GM21367 (cell line): ENCODE measurements at regions not wholly inside any gene's neighbourhood (a gene's known extent, or its start where the extent isn't known, plus 50 kb on each side); places are given as distances from the start of the nearest gene placed in this dataset.

Experiments used
- ATAC-seq: cut with Tn5 transposase; IDR thresholded peaks from one replicate; pipeline ENCODE4 v1.9.1; 2021; ENCODE audit not compliant: unreplicated experiment

DNA sequence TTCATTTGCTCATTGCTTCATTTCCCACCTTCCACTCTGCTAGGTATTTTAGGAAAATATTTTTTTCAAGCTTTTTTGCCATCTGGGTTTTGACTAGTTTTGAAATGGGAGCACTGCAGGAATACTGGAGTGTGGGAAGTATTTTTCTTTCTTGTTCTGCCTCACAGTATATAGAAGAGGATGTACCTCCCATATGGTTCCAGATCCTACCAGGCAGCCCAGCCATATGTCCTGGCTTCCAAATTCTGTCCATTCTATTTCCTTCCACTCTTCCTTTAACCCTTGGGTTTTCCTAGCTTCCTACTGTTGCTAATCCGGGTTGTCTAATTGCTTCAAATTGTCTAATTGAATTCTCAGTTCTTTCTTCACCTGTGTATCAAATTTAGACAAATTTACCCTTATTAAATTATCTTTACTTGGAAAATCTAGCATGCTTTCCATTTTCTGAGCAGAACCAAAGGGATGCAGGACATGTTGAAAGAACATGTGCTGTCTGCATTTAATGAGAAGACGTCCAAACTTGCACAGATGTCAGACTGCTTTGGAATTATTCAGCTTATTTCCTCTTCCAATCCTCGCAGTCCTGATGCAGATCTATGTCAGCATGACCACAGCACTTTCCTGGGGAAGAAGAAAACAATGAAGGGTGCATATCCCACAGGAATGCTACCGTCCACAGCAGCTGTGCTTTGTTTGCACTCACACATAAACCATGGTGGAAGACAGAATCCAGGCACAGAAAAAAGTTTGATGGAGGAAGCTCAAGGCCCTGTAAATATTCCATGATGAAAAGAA lies 1273.9 kb upstream of the MAP3K7 start:
- no peak for ATAC-seq

DNA sequence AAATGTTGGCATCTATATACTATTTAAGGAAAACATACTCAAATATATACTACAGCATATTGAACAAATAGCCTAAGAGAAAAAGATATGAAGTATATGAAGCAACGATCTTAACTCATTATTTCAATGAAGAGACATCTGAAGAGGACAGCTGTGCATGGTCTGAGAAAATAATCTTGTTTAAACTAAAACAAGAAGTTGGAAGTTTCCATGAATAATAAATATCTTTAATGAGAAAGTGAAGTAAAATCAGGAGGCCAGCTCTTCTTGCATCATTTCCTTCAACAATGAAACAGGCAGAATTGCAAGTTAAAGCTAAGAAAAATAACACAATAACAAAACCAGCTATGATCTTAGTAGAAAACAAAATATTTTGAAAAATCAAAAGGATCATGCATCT lies 1265.4 kb upstream of the MAP3K7 start:
- ATAC-seq, result no peak

DNA sequence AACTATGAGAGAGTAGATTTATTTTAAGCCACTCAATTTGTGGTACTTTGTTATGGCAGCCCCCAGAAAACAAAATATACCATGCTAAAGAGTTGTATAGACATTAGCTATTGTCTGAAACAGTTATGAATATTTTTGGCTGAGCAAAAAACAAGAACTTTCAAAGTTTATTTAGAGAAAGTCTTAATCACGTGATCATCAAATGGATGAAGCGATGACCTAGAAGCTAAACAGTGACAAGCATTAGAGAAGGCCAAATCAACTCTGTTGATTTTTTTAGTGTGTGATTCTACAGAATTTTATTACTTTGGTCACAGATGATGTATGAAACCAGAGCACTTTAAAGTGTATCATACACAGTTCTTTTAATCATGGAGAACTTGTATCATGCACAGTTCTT lies 1247.9 kb upstream of the MAP3K7 start:
- no peak for ATAC-seq

DNA sequence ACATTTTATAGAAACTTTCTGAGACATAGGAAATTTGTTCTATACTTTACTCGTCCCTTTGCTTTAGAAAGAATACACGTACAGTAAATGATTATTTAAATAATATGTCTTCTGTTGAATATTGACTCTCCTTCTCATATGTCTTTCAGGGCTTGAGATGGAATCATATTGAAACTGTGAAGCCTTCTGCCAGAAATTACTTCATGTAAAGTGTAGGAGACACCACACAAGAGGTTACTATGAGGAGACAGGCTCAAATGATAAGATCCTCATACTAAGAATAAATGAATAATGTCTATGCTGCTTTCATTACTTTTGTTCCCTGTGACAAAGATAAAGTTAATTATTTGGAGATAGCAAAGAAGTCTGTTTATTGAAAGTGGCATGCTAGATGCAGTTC lies 1240.3 kb upstream of the MAP3K7 start:
- ATAC-seq, result no peak

DNA sequence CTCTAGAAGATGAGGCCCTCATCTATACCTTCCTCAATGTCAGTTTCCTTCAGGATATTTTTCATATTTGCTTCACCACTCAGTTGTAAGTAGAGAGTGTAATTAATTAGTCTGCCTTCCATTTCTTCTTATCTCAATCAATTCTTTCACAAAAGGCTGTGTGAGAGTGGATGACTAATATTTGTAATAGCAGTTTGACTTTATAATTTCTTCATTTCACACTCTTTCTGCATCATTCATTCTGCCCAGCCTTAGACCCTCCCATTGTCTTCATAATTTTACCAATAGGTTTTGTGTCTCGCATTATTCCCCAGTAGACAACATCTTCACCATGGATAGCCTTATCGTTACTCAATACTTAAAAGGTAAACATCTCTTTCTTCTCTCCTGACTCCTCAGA lies 1239.3 kb upstream of the MAP3K7 start:
- ATAC-seq, result no peak

DNA sequence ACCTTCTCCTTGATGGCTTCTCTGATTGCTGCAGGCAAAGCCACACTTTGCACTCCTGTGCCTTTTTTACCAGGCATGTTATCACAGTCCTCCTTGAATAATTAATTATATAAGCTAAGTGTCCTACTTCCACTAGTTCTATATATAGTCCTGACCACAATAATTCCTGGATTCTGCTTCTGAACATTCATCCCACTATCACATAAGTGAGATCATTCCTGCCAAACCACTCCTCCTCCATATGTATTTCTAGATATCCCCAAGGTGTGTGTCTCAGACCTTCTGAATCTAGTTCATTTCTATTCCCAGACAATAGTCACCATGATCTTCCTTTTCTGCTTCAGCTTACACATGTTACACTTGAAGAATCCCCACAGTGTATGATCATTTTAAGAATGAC lies 1237.5 kb upstream of the MAP3K7 start:
- no peak for ATAC-seq

DNA sequence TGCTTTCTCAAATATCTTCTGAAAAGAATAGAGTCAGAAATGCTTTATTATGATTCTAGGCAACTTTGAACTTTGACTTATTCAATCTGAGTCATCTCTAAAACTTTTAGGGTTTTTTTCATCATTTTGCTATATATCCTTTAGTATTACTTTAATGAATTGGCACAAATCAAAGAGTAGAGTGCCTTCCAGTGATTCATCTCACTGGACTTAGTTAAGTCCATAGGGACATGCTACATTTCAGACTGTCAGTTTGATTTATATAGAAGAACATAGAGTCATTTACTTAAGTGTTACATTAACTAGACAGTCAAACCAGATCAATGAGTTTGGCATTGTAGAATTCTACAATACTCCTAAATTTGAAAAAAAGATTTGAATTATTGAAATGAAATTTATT lies 1235.7 kb upstream of the MAP3K7 start:
- ATAC-seq, result no peak

DNA sequence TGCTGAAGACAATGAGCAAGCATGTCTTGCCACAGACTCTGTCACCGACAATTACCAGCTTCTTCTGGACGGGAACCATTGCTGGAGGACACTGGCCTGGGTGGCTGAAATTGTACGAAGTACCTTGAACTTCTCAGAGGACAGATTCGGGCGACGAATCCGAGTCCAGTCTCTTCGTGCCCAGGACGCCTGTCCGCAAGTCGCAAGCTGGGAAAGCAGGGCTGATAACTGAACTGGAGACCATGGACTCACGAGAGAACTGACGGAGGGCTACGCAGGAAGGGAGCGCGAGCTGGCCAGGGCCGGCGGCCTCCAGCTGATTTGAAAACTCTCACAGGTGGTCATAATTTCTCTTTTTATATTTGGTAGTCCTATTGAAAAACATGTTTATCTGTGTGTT lies 1229.5 kb upstream of the MAP3K7 start:
- ATAC-seq, result no peak

DNA sequence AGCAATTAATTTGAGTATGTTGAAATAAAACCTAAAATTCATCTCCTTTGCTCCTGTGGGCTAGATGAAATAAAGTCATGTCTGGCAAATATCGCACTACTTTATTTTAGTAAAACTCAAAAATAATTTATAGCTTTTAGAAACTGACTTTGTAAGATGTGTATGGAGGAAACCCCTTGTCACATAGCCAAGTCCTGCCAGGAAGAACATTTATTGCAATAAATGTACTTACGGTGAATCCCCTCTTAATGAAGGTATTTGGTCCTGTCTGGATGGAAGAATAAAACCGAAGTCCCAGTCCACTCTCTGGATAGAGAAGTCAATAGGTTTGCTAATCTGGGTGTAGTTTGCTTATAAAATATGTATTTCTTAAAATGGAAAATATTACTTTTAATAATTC lies 1226.8 kb upstream of the MAP3K7 start:
- ATAC-seq, result no peak

DNA sequence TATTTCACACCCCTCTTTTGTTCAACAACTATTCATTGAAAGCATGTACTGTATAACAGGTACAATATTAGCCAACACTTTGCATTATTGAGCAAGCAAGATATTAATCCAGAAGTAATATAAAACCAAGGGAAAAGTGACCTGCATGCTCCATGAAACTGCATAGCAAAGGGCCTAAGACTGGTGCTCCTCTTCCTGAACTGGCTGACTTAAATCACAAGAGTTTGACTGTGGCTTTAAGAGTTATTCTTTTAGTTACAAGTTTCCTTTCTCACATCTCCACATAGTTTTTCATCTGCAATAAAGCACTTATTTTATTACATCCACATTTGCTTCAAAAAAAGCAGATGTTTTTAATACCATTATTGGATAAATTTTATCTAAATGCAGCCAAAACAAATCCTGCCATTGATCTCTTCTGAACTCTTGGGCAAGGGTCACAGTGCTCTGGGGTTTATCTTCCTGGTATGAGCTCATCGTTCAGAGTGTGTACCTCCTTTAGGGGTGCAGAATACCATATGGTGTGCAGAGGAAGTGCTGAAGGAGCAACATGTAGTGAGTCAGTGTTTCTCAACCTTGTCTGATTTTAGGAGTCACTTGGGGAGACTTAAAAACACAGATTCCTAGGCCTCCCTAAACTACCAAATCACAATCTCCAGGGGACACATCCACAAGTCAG lies 1225.9 kb upstream of the MAP3K7 start:
- ATAC-seq, result no peak

DNA sequence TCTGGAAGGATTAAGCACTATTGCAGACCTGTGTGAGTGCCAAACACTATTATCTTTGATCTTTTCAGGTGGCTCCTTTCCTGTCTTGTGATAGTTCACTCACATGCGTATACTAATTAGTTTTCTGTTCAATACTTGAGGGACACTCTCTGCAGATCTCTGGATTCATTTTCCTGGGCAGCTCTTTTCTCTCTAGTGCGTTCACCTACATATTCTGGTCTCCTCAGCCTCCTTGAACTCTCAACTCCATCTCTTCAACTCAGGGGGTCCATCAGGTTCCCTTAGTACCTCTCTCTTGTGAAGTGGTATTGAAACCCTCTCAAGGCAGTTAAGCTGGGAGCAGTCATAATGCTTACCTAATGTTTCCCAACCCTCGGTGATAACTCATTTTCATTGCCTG lies 1218.1 kb upstream of the MAP3K7 start:
- no peak for ATAC-seq

DNA sequence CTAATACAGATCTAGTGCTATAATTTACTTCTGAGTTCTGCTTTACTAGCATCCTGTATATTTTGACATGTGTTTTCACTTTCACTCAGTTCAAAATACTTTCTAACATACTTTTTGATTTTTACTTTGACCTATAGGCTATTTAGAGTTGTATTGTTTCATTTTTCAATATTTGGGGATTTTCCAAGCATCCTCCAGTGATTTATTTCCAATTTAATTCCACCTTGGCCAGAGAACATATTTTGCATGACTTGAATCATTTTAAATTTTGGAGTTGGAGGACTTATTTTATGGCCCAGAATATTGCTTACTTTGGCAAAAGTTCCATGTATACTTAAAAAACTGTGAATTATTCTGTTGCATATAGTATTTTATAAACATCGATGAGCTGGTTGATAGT lies 1215.6 kb upstream of the MAP3K7 start:
- no peak for ATAC-seq

DNA sequence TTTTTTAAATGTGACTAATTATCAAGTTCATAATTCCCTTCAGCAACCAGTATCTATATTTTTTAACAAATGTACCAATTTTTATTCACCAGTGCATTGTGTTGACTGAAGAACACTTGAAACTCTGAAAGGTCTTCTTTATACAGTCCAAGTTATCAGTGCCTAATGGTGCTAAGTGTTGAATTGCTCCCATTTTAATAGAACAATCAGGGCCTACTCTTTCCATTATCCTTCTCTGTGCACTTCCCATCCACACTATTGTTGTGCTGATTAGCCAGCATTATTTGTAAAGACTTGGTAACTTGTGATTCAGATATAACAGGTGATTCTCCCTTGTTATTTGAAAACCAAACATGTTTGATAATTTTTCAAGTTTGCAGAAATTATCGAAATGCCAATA lies 1209.7 kb upstream of the MAP3K7 start:
- ATAC-seq, result no peak

DNA sequence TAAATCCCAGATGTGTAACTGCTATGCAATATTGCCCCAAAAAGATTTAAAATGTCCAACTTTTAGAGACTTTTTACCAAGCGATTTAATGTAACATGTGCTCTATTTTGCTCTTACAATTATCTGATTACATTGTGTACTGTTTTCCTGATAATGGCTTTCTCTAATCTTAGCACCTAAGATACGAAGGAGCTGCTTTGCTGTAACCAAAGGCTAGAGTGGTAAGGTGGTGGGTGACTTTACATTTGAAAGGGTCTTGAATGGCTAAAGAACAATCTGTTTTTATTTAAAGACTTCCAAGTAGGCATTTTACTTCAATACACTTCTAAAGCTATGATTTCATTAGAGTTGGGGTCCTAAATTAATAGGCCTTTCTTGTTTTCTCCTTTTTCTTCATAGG lies 1201.6 kb upstream of the MAP3K7 start:
- no peak for ATAC-seq

DNA sequence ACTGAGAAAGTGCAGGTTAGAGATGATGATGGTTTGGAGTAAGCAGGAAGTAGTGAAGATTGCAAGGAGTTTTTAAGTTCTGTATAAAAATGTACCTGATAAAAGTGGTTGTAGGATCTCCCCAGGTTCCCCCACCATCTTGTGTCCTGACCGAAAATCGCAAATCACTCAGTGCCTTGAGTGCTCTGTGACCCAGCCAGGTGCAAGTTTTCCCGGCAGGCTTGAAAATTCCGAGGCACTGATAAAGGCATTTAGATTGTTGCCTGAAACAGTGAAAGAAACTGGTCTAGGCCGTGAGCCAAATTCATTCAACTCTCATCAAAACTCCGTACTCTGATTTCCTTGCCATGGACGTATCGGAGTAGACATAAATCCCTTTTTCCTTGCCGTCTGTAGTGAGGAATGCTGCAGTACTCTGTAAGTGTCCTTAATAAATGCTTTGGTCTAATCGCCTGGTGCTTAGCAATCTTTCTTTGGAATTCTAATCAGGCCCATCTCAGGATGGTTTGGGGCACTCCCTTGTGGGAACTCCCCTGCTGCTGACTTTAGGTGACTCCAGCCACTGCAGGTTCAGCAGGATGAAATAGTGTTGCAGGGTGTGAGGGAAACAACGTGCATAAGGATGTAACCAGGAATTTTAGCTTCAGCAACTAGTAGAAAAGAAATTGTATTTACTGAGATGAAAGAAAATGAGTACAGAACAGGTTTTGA lies 1199.8 kb upstream of the MAP3K7 start:
- no peak for ATAC-seq

DNA sequence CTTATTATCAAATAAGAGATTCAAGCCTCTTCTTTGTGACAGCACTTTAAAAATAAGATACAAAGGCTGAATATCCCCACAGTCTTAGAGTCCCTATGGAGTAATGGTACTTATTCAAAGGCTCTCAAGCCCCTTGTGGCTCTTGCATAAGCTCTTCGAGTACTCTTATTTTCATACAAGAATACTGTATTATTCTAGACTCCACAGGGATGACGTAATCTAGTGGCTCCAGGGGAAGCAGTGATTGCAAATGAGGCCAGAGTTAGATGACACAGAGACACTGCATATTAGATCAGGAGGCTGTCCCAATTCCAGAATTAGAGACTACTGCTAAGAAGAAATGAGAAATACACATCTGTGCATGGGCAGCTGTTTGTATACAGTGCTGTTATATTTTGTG lies 1195.9 kb upstream of the MAP3K7 start:
- no peak for ATAC-seq

DNA sequence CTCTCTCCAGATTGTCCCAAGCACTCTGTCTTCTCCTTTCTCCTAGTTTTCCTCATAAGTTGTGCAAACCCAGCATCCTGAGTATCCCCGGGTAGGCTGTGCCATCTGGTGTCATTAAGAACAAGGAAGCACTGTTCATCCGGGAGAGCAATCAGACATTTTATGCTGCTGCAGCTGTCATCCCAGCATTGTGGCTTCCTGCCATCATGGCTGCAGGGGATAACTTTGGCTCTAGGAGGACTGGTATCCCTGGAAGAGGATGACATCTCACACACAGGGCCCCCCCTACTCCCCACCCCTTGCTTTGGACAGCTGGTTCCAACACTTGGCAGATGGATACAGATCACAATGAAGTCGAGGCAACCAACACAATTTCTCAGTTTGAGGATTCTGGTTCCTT lies 1195.1 kb upstream of the MAP3K7 start:
- ATAC-seq, result no peak

DNA sequence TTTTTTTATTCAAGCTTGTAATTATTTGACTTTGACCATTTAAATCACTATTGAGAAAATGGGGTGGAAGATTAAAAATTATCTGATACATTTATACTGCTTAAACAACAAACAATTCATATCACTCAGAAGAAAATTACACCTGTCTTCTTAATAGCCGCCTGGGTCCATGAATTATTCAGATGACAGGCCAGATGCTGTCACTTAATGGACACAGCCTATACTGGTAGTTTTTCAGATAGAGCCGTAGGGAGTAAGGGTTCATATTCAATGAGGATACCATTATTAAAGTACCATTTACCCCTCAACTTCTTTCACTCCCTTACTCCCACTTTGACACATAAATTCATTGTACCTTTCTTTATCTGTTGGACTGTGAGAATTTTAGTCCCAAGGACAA lies 1193.4 kb upstream of the MAP3K7 start:
- ATAC-seq, result no peak

DNA sequence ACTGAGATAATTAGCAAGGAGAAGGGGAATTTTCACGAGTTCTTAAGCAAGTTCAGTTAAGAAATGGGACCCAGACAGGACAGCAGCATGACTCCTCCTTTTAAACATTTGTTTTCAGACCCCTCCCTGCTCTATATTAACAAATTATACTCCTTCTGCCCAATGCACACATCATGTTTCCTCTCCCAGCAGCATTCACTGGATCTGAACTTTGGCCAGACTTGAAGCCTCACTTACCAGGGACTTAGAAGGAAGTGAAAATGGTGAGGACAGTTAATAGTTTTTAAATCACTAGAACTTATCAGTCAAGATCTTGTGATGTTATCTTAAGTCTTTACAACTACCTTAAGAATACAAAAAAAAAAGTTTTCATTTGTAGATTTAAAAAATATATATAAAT lies 1174.7 kb upstream of the MAP3K7 start:
- ATAC-seq, result no peak

DNA sequence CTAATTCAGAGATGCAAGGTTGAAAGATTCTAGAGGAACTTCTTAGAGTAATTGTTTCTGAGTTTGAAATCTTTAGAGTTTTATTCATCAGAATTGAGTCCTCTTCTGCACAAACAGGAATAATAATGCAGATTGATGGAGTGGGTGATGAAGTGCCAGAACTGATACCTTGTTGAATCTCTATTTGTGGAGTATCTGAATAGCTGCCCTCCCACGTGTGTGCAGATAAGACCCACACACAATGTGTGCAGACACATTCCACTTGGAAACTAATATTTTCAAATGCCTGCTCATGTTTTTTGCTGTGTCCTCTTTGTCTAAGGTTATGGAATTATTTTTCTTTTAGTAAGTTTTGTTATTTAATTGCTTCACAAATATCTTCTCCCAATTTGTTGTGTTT lies 1167.8 kb upstream of the MAP3K7 start:
- ATAC-seq, result no peak

DNA sequence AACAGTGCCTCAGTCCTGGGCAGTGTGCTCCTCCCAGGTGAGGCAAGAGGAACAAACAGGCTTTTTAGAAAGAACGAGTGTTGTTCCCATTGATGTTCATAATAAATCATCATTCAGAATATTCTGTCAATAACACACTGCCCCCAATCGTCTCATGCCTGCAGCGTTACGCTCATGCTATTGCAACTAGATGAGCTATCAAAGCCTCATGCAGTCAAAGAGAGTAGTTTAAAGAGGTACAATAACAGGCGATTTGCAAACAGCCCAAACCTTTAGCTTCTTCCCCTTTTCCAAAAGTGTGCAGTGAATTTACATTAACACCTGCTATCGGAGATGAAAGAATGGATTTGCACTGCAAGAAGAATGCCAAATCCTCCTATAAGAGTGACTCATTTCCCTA lies 1164.7 kb upstream of the MAP3K7 start:
- ATAC-seq, result no peak

DNA sequence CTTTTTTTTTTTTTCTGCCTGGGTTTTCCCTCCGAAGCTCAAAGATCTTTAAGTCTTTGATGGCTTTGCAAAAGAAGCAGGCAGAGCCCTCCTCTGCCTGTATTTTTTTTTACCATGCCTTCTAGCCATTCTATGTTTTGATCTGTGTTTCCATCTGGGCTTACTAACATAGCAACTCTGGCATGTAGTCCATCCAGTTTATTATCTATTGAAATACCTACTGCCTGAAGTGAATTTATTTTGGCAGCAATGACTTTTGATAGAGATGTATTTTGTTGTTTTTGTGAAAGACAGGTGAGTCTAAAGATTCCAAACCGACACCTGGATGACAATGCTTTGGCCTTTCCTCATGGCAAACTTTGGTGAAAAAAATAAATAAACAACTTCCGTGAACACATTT lies 1157.7 kb upstream of the MAP3K7 start:
- no peak for ATAC-seq
